Hematopoietic multipotent progenitor cell treated with erythropoietin and hydrocortisone succinate and interleukin-3 and kit ligand, for 8 days (in vitro differentiated cells): ENCODE measurements at regions not wholly inside any gene's neighbourhood (a gene's known extent, or its start where the extent isn't known, plus 50 kb on each side); places are given as distances from the start of the nearest gene placed in this dataset.
A peak's percentile ranks its signal among the peaks of the same experiment; 100 is the strongest.
"Not testable (repeated sequence)": the region's sequence is repeated elsewhere in the genome, so short reads cannot be mapped to it uniquely, and the experiment has no call there.

Experiments
- DNase-seq: peaks from one replicate; pipeline ENCODE4 v3.0.0-alpha.2; 2015

DNA sequence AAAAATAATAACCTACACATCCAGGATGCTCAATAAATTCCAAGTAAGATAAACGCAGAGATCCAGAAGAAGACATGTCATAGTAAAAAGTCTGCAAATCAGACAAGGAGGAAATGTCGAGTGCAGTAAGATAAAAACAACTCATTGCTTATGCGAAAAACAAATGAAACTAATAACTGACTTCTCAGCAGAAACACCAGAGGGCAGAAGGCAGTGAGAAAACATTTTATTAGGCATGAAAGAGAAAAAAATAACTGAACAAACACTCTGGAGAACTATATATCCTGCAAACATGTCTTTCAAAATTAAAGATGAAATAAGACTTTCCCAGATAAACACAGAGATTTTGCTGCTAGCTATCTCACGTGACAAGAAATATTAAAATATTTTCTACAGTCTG is 201.3 kb upstream of the CTSO start:
- DNase-seq = no peak

- no peak for DNase-seq
Measured at GRCh38 chr4:156146571-156146970, 192.9 kb upstream of the CTSO start.

- DNase-seq = no peak
Measured at GRCh38 chr4:156144961-156145360, 191.3 kb upstream of the CTSO start.

- DNase-seq = no peak
Measured at GRCh38 chr4:156138781-156139280, 185.2 kb upstream of the CTSO start.

GRCh38 chr4:156137679-156138473 is 184.2 kb upstream of the CTSO start:
- DNase-seq = no peak

DNA sequence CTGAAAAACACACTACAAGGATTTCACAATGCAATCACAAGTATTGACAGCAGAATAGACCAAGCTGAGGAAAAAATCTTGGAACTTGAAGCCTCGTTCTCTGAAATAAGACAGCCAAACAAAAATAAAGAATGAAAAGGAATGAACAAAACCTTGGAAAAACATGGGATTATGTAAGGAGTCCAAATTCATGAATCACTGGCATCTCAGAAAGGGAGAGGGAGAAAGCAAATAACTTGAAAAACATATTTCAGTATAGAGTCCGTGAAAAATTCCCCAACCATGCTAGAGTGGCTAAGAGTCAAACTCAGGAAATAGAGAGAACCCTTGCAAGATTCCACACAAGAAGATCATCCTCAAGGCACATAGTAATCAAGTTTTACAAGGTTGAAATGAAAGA is 178.5 kb upstream of the CTSO start:
- DNase-seq = no peak

- no peak for DNase-seq
Measured at GRCh38 chr4:156128616-156129015, 174.9 kb upstream of the CTSO start.

DNA sequence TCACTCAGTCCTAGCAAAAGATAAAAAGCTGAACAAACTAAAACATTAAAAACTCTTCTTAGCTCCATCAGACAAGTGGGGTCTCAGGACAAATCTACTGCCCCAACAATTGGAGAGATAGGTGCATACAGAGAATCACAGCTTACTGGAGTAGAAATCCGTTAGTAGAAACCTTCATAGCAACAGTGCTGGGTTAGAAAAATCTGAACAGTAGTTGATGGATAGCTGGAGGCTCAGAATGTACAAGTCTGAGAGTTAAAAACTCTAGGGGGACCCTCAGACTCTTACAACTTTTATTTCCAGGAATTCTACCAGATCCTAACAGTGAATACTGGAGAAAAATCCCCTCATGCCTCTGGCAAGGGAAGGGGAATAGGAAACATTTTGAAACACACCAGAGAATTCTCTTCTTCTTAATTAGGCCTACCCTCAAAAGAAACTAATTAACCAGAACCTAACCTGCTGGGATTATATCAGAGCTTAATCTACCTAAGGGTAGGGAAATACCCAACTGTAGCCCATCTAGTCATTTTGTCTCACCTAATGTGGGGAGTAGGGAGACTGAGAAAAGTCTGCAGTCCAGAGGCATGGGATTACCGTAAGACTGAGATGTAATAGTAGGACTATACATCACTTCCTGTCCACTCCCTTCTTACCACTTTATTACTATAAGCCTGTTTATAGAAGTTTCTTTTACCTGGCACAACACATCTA is 165.0 kb upstream of the CTSO start:
- no peak for DNase-seq

DNA sequence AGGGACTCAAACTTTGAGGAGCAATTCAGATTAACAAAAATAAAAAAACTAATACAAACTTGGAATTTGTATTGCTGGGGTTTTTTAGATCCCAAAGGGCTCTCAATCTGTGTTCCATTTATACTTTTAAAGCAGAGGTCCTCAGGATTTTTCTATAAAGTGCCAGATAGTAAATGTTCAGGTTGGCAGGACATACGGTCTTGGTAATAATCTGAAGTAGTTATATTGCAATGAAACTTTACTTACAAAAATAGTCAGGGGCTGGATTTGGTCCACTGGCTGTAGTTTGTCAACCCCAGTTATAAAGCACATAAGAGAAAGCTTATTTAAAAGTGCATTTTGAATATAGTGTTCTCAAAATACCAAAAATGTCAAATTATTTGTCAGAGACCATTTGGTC is 164.1 kb upstream of the CTSO start:
- no peak for DNase-seq

GRCh38 chr4:156116991-156117390 is 163.3 kb upstream of the CTSO start:
- DNase-seq = no peak

DNA sequence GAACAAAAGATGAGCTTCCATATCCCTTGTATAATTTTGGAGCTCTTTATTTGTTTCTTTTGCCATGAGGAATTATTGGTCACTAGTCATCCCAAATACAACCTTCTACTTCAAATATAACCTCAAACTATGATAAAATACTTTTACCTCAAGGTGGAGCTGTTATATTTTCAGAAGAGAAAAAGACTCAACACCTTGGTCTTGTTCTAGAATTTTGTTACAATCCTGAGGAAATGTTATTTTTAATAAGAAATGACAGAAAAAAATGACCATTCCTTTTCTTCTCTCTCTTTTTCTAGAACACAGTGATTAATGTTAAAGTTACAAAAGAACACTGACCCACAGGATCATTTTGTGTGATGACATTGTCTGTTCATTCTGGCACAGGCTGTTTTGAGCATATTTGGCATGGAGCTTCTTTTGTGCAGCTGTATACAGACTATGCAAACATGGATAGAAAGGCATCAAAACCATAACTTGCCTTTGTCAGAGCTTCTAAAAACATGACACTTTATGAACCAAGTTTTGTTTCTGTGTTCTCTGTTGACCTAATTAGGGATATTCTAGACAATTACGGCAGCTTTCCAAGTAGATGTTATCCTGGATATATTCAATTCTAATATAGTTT is 159.6 kb upstream of the CTSO start:
- DNase-seq = peak; percentile 15

DNA sequence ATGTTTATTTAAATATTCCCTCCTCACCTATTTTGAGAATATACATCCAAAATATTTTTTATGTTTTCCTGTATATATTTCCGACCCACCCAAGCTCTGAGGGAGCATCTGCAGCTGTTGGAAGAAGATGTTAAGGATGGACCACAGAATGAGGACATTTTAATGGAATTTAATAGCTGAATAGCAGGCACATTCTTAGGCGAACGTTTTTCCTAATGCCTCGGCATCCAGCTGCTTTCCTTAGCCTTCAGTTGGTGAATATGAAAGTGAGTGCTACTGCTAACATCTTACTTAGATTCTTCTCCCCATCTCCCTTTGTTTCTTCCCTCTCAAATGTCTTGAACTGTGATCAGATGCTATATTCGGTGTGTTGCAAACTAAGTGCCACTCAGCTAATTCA is 158.0 kb upstream of the CTSO start:
- no peak for DNase-seq

DNA sequence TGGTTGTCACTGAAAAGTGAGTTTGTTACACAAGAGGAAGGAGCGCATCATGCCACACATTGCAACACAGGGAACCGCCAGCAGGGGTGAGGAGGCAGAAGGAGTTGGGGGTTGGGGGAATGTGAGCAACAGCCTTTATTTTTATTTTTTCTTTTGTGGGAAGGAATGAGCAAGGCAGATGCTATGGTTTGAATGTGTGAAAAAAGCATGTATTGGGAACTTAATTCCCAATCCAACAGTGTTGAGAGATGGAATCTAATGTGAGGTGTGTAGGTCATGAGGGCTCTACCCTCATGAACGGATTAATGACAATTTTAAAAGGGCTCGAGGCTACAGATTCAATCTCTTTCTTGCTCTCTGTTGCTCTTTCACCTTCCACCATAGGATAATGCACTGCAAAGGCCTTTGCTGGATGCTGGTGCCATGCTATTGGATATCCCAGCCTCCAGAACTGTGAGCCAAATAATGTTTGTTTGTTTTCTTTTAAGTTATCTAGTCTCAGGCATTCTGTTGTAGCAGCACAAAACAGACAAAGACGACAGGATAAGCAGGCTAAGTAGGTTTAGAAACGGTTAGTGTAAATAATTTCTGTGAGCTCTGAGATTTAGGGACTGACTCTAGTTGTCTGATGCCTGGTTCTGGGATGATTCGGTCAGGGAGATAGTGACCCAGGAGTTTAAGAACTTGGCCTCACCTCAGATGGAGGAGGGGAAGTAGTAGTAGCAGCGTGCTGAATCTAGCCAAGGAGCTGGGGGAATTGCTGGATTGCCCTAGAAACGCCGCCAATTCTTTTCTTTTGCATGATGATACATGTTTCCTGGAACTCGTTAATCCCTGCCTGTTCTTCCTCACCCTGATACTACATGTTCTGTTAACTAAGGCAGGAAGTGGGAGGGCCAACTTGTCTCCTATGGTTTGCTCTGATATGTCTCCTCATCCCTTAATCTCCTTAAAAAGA is 156.6 kb upstream of the CTSO start:
- peak; percentile 59 for DNase-seq

DNA sequence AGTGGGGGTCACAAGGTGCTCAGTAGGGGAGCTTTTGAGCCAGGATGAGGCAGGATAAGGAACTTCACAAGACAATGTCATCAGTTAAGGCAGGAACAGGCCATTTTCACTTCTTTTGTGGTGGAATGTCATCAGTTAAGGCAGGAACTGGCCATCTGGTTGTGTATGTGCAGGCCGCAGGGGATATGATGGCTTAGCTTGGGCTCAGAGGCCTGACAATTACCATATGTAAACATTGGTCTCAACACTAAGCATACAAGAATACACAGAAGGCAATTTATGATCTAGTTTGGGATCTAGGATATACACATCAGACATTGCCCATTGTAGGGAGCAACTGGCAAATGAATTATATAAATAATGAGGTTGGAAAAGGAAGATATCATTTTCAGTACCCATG is 155.4 kb upstream of the CTSO start:
- DNase-seq = not testable (repeated sequence)

GRCh38 chr4:156103311-156103710 is 149.6 kb upstream of the CTSO start:
- no peak for DNase-seq

GRCh38 chr4:156102411-156102810 is 148.7 kb upstream of the CTSO start:
- no peak for DNase-seq

GRCh38 chr4:156101571-156101970 is 147.9 kb upstream of the CTSO start:
- no peak for DNase-seq

GRCh38 chr4:156100651-156101050 is 147.0 kb upstream of the CTSO start:
- no peak for DNase-seq

DNA sequence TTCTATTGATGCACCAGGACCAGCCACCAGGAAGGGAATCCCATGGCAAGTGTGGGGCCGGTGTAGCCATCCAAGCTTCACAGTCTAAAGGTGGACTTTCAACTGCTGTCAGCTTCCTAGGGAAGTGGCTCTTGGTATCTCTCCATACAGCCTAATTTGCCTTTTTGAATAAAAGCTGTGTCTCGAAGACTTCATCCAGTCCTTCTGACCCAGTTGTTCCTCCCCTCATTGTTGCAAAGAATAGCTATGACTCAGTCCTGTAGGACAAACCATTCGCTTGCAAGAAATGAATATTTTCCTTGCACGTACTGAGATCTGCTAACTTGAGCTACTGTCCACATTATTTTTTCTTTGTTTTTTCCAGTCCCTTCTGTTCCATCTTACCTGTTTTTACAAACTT is 145.1 kb upstream of the CTSO start:
- DNase-seq = no peak

GRCh38 chr4:156085100-156085499 is 131.4 kb upstream of the CTSO start:
- DNase-seq = no peak

DNA sequence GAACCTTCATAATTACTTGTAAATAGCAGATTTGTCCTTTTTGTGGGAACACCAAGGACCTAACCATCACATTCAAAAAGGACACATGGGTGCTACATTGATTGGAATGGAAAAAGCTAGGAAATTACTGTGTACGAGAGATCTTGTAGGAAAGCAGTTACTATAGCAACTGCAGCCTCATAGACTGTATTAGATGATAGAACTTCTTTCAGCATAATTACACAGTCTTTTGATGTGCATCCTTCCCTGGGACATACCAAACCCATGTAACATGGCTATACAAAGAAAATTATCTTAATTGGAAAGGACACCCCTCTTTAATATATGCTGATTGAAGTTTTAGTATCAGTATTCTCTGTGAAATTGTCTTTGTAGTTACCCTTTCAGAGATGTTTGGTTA is 130.7 kb upstream of the CTSO start:
- no peak for DNase-seq

GRCh38 chr4:156073976-156074375 is 120.3 kb upstream of the CTSO start:
- DNase-seq = peak; percentile 47

- no peak for DNase-seq
Measured at GRCh38 chr4:156060661-156061060, 107.0 kb upstream of the CTSO start.
